HCT116 (cell line): ENCODE measurements at regions not wholly inside any gene's neighbourhood (a gene's known extent, or its start where the extent isn't known, plus 50 kb on each side); places are given as distances from the start of the nearest gene placed in this dataset.

Experiments
- ATAC-seq: fragments of 200-7000 bp; cut with Tn5 transposase; 2 replicates; pipeline ENCODE4 v1.9.1; 2020; ENCODE audit warnings: mild to moderate bottlenecking, moderate library complexity
- BruUV-seq: library from RNA; stranded (reverse); fragments of 400-500 nt; replicated peaks from 2 replicates; lab custom pipeline; 2021; lab: Mats Ljungman, UMichigan
- CTCF ChIA-PET: fragments of 300-600 bp; sonication (Branson Sonifier 250); formaldehyde crosslinking; loops from one replicate; lab custom pipeline; 2021; ENCODE audit warnings: antibody characterized with exemption; lab: Charles Lee
- POLR2A ChIA-PET: fragments of 300-600, 350-600 bp; sonication (Branson Sonifier 250); formaldehyde crosslinking; loops from one replicate; lab custom pipeline; 2021; ENCODE audit warnings: antibody characterized with exemption; lab: Charles Lee
- RAD21 ChIA-PET, 2 experiments: fragments of 300-600 bp; sonication (Branson Sonifier 250); formaldehyde crosslinking; loops; one replicate each; lab custom pipeline; 2023; ENCODE audit warnings: low total read pairs in 2 of 2; ENCODE audit not compliant: uncharacterized antibody in 2 of 2, unreplicated experiment in 2 of 2, low non-redundant PET in 1 of 2; lab: Charles Lee
- DNase-seq: peaks from one replicate; pipeline ENCODE4 v3.0.0-alpha.2; 2010; ENCODE audit warnings: low read depth, low spot score
- H2AFZ ChIP-seq: fragments of 200-600 bp; shearing (Covaris generic), sonication (generic); 2 replicates; pipeline ENCODE4 v1.6.1; 2017; ENCODE audit warnings: low read depth, mixed run types, mixed read lengths, antibody characterized with exemption, low read length; ENCODE audit not compliant: poor library complexity, severe bottlenecking
- H3K27ac ChIP-seq: 2 replicates; pipeline ENCODE4 v1.5.1; 2012; ENCODE audit warnings: low read depth, low read length
- H3K27me3 ChIP-seq: fragments of 200-600 bp; sonication (generic); 2 replicates; pipeline ENCODE4 v1.6.1; 2016; ENCODE audit warnings: mixed run types, low read length, mixed read lengths; ENCODE audit not compliant: insufficient read depth
- H3K36me3 ChIP-seq, 2 experiments: fragments of 200-500 bp in 1 of 2; fragments of 200-600 bp in 1 of 2; sonication (Bioruptor generic) in 1 of 2; sonication (generic) in 1 of 2; 2 replicates each; pipeline versions ENCODE4 v1.5.1 to v1.6.1; 2014 to 2016; ENCODE audit warnings: low read length in 2 of 2, inconsistent platforms in 1 of 2, mixed read lengths in 1 of 2, mixed run types in 1 of 2; ENCODE audit not compliant: insufficient read depth in 2 of 2, control insufficient read depth in 1 of 2
- H3K4me1 ChIP-seq, 2 experiments: fragments of 200-600 bp in 1 of 2; sonication (generic) in 1 of 2; 2 replicates each; pipeline versions ENCODE4 v1.5.1 to v1.6.1; 2012 to 2017; ENCODE audit warnings: low read length in 2 of 2, inconsistent platforms in 1 of 2, mild to moderate bottlenecking in 1 of 2, mixed read lengths in 1 of 2, mixed run types in 1 of 2, moderate library complexity in 1 of 2; ENCODE audit not compliant: insufficient read depth in 2 of 2, control insufficient read depth in 1 of 2
- H3K4me2 ChIP-seq: fragments of 200-600 bp; sonication (generic); 2 replicates; pipeline ENCODE4 v1.6.1; 2017; ENCODE audit warnings: mixed run types, low read length, mixed read lengths
- H3K4me3 ChIP-seq, 2 experiments: fragments of 200-600 bp in 1 of 2; sonication (generic) in 1 of 2; replicated peaks in 1 of 2; 2 replicates each; pipeline ENCODE4 v1.5.1; 2011 to 2016; ENCODE audit warnings: low read length in 2 of 2, control low read depth in 1 of 2, low read depth in 1 of 2, mild to moderate bottlenecking in 1 of 2, mixed read lengths in 1 of 2, mixed run types in 1 of 2
- H3K79me2 ChIP-seq: fragments of 200-600 bp; sonication (generic); 2 replicates; pipeline ENCODE4 v1.6.1; 2017; ENCODE audit warnings: mild to moderate bottlenecking, mixed run types, low read length, moderate library complexity, mixed read lengths; ENCODE audit not compliant: insufficient read depth
- H3K9ac ChIP-seq: fragments of 200-600 bp; sonication (generic); 2 replicates; pipeline ENCODE4 v1.6.1; 2016; ENCODE audit warnings: low read length, mixed read lengths
- H3K9me2 ChIP-seq: fragments of 200-600 bp; sonication (generic), shearing (Covaris generic); 2 replicates; pipeline ENCODE4 v1.6.1; 2017; ENCODE audit warnings: mixed run types, mild to moderate bottlenecking, moderate library complexity; ENCODE audit not compliant: insufficient read depth
- H3K9me3 ChIP-seq, 2 experiments: fragments of 200-500 bp in 1 of 2; fragments of 200-600 bp in 1 of 2; sonication (Bioruptor generic) in 1 of 2; sonication (generic) in 1 of 2; 2 replicates each; pipeline ENCODE4 v1.6.1; 2014 to 2017; ENCODE audit warnings: low read length in 2 of 2, mixed read lengths in 2 of 2, inconsistent platforms in 1 of 2, low read depth in 1 of 2, mild to moderate bottlenecking in 1 of 2, mixed run types in 1 of 2, moderate library complexity in 1 of 2; ENCODE audit not compliant: control insufficient read depth in 1 of 2, insufficient read depth in 1 of 2
- H4K20me1 ChIP-seq: fragments of 200-600 bp; sonication (generic), shearing (Covaris generic); 2 replicates; pipeline ENCODE4 v1.6.1; 2017; ENCODE audit warnings: mixed run types, mild to moderate bottlenecking, moderate library complexity; ENCODE audit not compliant: insufficient read depth
- EZH2 ChIP-seq: fragments of 200-600 bp; sonication (generic); IDR thresholded peaks from 2 replicates; pipeline ENCODE4 v1.6.1; 2017; ENCODE audit warnings: antibody characterized with exemption, mixed run types
- EZH2phosphoT487 ChIP-seq: fragments of 200-600 bp; IDR thresholded peaks from 2 replicates; pipeline ENCODE4 v1.6.1; 2018; ENCODE audit warnings: antibody characterized with exemption, borderline replicate concordance
- JUND ChIP-seq: IDR thresholded peaks from 2 replicates; pipeline ENCODE4 v1.6.1; 2012
- POLR2AphosphoS5 ChIP-seq: IDR thresholded peaks from 2 replicates; pipeline ENCODE4 v1.6.1; 2011; ENCODE audit warnings: mild to moderate bottlenecking, low read depth, low read length, moderate library complexity
- RAD21 ChIP-seq: IDR thresholded peaks from 2 replicates; pipeline ENCODE4 v1.6.1; 2012; ENCODE audit warnings: low read depth, mild to moderate bottlenecking
- SIN3A ChIP-seq: IDR thresholded peaks from 2 replicates; pipeline ENCODE4 v1.6.1; 2012; ENCODE audit warnings: low read depth
- SRF ChIP-seq: IDR thresholded peaks from 2 replicates; pipeline ENCODE4 v1.6.1; 2012; ENCODE audit warnings: low read depth
- YY1 ChIP-seq: IDR thresholded peaks from 2 replicates; pipeline ENCODE4 v1.6.1; 2011; ENCODE audit warnings: low read length, low read depth, moderate library complexity, mild to moderate bottlenecking; ENCODE audit not compliant: insufficient replicate concordance; ENCODE audit errors: extremely low read depth
- ZFX ChIP-seq: fragments of 450-650 bp; IDR thresholded peaks from 2 replicates; pipeline ENCODE4 v1.6.1; 2017
- ZNF274 ChIP-seq: fragments of 200-500 bp; sonication (Bioruptor generic); IDR thresholded peaks from 2 replicates; pipeline ENCODE4 v1.6.1; 2014; ENCODE audit warnings: mild to moderate bottlenecking, low read depth, low read length, inconsistent platforms
- intact Hi-C: fragments of 100-400 bp; cut with micrococcal nuclease; formaldehyde crosslinking; loops from 2 replicates; pipeline ENCODE4 v1.10.0; 2022
- TF ChIP-seq, protein P1 (sequence below): IDR thresholded peaks from 2 replicates; pipeline ENCODE4 v1.6.1; 2012
- TF ChIP-seq, protein P2 (sequence below): IDR thresholded peaks from 2 replicates; pipeline ENCODE4 v1.6.1; 2011; ENCODE audit warnings: mild to moderate bottlenecking, low read length, moderate library complexity; ENCODE audit not compliant: insufficient replicate concordance; ENCODE audit errors: extremely low read depth
- TF ChIP-seq, protein P3 (sequence below): IDR thresholded peaks from 2 replicates; pipeline ENCODE4 v1.6.1; 2012
- TF ChIP-seq, protein P4 (sequence below): IDR thresholded peaks from 2 replicates; pipeline ENCODE4 v1.6.1; 2012; ENCODE audit warnings: low read depth

DNA sequence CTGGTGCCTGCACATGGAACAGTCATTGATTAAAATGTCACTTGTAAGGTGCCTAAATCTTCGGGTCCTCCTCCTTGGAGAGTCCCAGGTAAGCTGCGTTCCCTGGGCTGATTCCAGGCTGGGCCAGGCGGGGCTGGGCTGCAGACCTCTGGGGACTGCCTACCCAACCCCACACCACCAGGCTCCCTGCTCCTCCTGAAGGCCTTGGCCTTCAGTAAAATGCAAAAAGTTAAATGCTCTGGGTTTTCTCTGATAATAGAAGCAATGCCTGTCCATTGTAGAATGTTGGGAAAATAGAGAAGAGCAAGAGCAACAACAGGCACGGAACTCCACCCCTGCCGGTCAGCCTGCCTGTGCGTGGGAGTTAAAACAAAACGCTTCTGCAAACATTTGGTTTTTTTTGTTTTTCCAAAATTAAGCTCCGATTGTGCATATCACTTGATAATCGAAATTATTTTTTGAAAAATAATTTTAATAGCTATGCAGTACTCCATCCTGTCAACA is 363.9 kb downstream of the SEC14L1 start:
- BruUV-seq = no TSS peak
- Histone ChIP-seq H3K4me2 (no peak overlapping the region), H3K4me3 (no peak overlapping the region)
- CTCF ChIA-PET = interaction anchor here (1.1 kb wide), 1 partner anchor 178 kb away, joined by 3 read pairs; no protein-coding TSS in a partner anchor
- no peak for TF ChIP-seq RAD21
- TF ChIP-seq, protein P1, sequence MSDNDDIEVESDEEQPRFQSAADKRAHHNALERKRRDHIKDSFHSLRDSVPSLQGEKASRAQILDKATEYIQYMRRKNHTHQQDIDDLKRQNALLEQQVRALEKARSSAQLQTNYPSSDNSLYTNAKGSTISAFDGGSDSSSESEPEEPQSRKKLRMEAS = no peak
- TF ChIP-seq YY1 = no peak
- no peak for TF ChIP-seq SIN3A
- TF ChIP-seq EZH2 = no peak
- TF ChIP-seq, protein P2, sequence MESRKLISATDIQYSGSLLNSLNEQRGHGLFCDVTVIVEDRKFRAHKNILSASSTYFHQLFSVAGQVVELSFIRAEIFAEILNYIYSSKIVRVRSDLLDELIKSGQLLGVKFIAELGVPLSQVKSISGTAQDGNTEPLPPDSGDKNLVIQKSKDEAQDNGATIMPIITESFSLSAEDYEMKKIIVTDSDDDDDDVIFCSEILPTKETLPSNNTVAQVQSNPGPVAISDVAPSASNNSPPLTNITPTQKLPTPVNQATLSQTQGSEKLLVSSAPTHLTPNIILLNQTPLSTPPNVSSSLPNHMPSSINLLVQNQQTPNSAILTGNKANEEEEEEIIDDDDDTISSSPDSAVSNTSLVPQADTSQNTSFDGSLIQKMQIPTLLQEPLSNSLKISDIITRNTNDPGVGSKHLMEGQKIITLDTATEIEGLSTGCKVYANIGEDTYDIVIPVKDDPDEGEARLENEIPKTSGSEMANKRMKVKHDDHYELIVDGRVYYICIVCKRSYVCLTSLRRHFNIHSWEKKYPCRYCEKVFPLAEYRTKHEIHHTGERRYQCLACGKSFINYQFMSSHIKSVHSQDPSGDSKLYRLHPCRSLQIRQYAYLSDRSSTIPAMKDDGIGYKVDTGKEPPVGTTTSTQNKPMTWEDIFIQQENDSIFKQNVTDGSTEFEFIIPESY = no peak
- no peak for TF ChIP-seq ZNF274
- TF ChIP-seq ZFX = no peak
- no peak for TF ChIP-seq EZH2phosphoT487
- no peak for TF ChIP-seq JUND
- TF ChIP-seq SRF = no peak
- TF ChIP-seq, protein P3, sequence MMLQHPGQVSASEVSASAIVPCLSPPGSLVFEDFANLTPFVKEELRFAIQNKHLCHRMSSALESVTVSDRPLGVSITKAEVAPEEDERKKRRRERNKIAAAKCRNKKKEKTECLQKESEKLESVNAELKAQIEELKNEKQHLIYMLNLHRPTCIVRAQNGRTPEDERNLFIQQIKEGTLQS = no peak
- TF ChIP-seq POLR2AphosphoS5 = no peak
- TF ChIP-seq, protein P4, sequence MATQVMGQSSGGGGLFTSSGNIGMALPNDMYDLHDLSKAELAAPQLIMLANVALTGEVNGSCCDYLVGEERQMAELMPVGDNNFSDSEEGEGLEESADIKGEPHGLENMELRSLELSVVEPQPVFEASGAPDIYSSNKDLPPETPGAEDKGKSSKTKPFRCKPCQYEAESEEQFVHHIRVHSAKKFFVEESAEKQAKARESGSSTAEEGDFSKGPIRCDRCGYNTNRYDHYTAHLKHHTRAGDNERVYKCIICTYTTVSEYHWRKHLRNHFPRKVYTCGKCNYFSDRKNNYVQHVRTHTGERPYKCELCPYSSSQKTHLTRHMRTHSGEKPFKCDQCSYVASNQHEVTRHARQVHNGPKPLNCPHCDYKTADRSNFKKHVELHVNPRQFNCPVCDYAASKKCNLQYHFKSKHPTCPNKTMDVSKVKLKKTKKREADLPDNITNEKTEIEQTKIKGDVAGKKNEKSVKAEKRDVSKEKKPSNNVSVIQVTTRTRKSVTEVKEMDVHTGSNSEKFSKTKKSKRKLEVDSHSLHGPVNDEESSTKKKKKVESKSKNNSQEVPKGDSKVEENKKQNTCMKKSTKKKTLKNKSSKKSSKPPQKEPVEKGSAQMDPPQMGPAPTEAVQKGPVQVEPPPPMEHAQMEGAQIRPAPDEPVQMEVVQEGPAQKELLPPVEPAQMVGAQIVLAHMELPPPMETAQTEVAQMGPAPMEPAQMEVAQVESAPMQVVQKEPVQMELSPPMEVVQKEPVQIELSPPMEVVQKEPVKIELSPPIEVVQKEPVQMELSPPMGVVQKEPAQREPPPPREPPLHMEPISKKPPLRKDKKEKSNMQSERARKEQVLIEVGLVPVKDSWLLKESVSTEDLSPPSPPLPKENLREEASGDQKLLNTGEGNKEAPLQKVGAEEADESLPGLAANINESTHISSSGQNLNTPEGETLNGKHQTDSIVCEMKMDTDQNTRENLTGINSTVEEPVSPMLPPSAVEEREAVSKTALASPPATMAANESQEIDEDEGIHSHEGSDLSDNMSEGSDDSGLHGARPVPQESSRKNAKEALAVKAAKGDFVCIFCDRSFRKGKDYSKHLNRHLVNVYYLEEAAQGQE = no peak
- TF ChIP-seq, all 23 proteins: peak for 0
- no peaks in the 10 kb centered on the region for H3K4me1 ChIP-seq
- H2AFZ ChIP-seq = no peak overlapping the region
- H3K9ac ChIP-seq = no peak overlapping the region
- H3K27me3 ChIP-seq = no peaks in the 10 kb centered on the region
- intact Hi-C loops = no loop called here
- no peak overlapping the region for H3K27ac ChIP-seq
- H3K9me2 ChIP-seq = no peaks in the 10 kb centered on the region
- no peak for DNase-seq
- H3K36me3 ChIP-seq = no peaks in the 10 kb centered on the region; a peak in 2 of 4 replicates
- no peaks in the 10 kb centered on the region for H4K20me1 ChIP-seq
- H3K79me2 ChIP-seq = no peaks in the 10 kb centered on the region
- ChIA-PET RAD21 (no interaction called here), POLR2A (no interaction called here)
- ATAC-seq = no peak
- H3K9me3 ChIP-seq = no peaks in the 10 kb centered on the region
